GM12878 (cell line): ENCODE measurements at regions not wholly inside any gene's neighbourhood (a gene's known extent, or its start where the extent isn't known, plus 50 kb on each side); places are given as distances from the start of the nearest gene placed in this dataset.

Experiments used
- ATAC-seq: fragments of 200-7000 bp; cut with Tn5 transposase; 3 replicates; pipeline ENCODE4 v1.9.1; 2020; ENCODE audit warnings: mild to moderate bottlenecking, moderate library complexity
- BruUV-seq: library from RNA; stranded (reverse); fragments of 400-500 nt; replicated peaks from 2 replicates; lab custom pipeline; 2021; lab: Mats Ljungman, UMichigan
- CTCF ChIA-PET: fragments of 300-600 bp; sonication (Branson Sonifier 250); formaldehyde crosslinking; extraction: SDS; loops from one replicate; lab custom pipeline; 2021; ENCODE audit warnings: inconsistent platforms; lab: Yijun Ruan, JAX
- POLR2A ChIA-PET: fragments of 350-600 bp; formaldehyde crosslinking; extraction: SDS; loops from one replicate; lab custom pipeline; 2021; ENCODE audit warnings: inconsistent platforms; lab: Charles Lee
- RAD21 ChIA-PET: fragments of 300-600 bp; sonication (Branson Sonifier 250); formaldehyde crosslinking; loops from one replicate; lab custom pipeline; 2023; ENCODE audit warnings: antibody characterized with exemption; ENCODE audit not compliant: unreplicated experiment; lab: Charles Lee
- SMC1A ChIA-PET: fragments of 300-600 bp; sonication (Branson Sonifier 250); formaldehyde crosslinking; loops from one replicate; lab custom pipeline; 2023; ENCODE audit not compliant: unreplicated experiment, uncharacterized antibody; lab: Charles Lee
- DNase-seq: peaks from one replicate; pipeline ENCODE4 v3.0.0-alpha.2; 2011; ENCODE audit warnings: low read depth, low spot score
- FAIRE-seq: peaks from 3 replicates; lab custom pipeline; 2011; peaks lifted over from hg19 to GRCh38; lab: Jason Lieb, UNC
- H2AFZ ChIP-seq: 2 replicates; pipeline ENCODE4 v1.6.0; 2011; ENCODE audit warnings: low read depth, low read length, control low read depth; ENCODE audit not compliant: control insufficient read depth
- H3K27ac ChIP-seq: 2 replicates; pipeline ENCODE4 v1.5.1; 2011; ENCODE audit warnings: control low read depth; ENCODE audit not compliant: control insufficient read depth, insufficient read depth
- H3K27me3 ChIP-seq, 2 experiments: replicated peaks in 1 of 2; 2 replicates each; pipeline versions ENCODE4 v1.6.0 to v1.6.1; 2011; ENCODE audit warnings: low read length in 1 of 2; ENCODE audit not compliant: control insufficient read depth in 2 of 2, insufficient read depth in 2 of 2
- H3K36me3 ChIP-seq, 2 experiments: 2 replicates each; pipeline ENCODE4 v1.5.1; 2011; ENCODE audit warnings: low read length in 1 of 2; ENCODE audit not compliant: control insufficient read depth in 2 of 2, insufficient read depth in 2 of 2
- H3K4me1 ChIP-seq: 2 replicates; pipeline ENCODE4 v1.6.1; 2011; ENCODE audit warnings: mild to moderate bottlenecking, low read length, moderate library complexity, mixed read lengths; ENCODE audit not compliant: control insufficient read depth, insufficient read depth
- H3K4me2 ChIP-seq: 2 replicates; pipeline ENCODE4 v1.6.0; 2011; ENCODE audit warnings: control low read depth; ENCODE audit not compliant: control insufficient read depth, insufficient read depth
- H3K4me3 ChIP-seq: fragments of 200-600 bp; sonication (generic); 2 replicates; pipeline ENCODE4 v1.5.1; 2016
- H3K79me2 ChIP-seq: 2 replicates; pipeline ENCODE4 v1.6.0; 2011; ENCODE audit warnings: low read length; ENCODE audit not compliant: control insufficient read depth, insufficient read depth
- H3K9ac ChIP-seq: 2 replicates; pipeline ENCODE4 v1.8.0; 2011; ENCODE audit warnings: low read length, control low read depth, mixed read lengths; ENCODE audit not compliant: control insufficient read depth, insufficient read depth
- H3K9me3 ChIP-seq: replicated peaks from 3 replicates; pipeline ENCODE4 v1.5.1; 2011; ENCODE audit warnings: mild to moderate bottlenecking, low read length; ENCODE audit not compliant: control insufficient read depth, insufficient read depth
- H4K20me1 ChIP-seq: 2 replicates; pipeline ENCODE4 v1.6.0; 2011; ENCODE audit not compliant: control insufficient read depth, insufficient read depth
- ESRRA ChIP-seq: IDR thresholded peaks from 2 replicates; pipeline ENCODE4 v1.6.1; 2012; ENCODE audit warnings: mild to moderate bottlenecking, low read length, improper control_type of control experiment
- HDAC6 ChIP-seq: fragments of 200-600 bp; sonication (generic); IDR thresholded peaks from one replicate; pipeline ENCODE4 v1.8.0; 2017; ENCODE audit warnings: antibody characterized with exemption; ENCODE audit not compliant: unreplicated experiment
- MXI1 ChIP-seq: fragments of 150-350 bp; IDR thresholded peaks from 2 replicates; pipeline ENCODE4 v1.6.1; 2011; ENCODE audit warnings: low read depth, mild to moderate bottlenecking, inconsistent platforms, low read length, improper control_type of control experiment
- SMAD1 ChIP-seq: fragments of 450-650 bp; IDR thresholded peaks from 2 replicates; pipeline ENCODE4 v1.6.1; 2018; ENCODE audit warnings: mild to moderate bottlenecking, low read depth; ENCODE audit not compliant: partially characterized antibody
- SMAD5 ChIP-seq: IDR thresholded peaks from 2 replicates; pipeline ENCODE4 v1.6.1; 2016; ENCODE audit warnings: antibody characterized with exemption, low read depth
- ZNF24 ChIP-seq: fragments of 450-650 bp; IDR thresholded peaks from 2 replicates; pipeline ENCODE4 v1.6.1; 2017; ENCODE audit warnings: antibody characterized with exemption, mild to moderate bottlenecking
- WGBS: methylation state at CpG from one replicate; pipeline ENCODE4 v1.1.6; 2016; ENCODE audit warnings: low lambda C conversion rate; ENCODE audit not compliant: insufficient replicate concordance, insufficient coverage; ENCODE audit errors: missing lambda C conversion rate; 5-methylcytosine and 5-hydroxymethylcytosine counted together
- in situ Hi-C: fragments of 300-500 bp; cut with MboI; formaldehyde crosslinking; loops from 9 replicates; pipeline ENCODE4 v1.14.3; 2018; ENCODE audit warnings: mixed read lengths
- intact Hi-C: fragments of 100-400 bp; cut with micrococcal nuclease; formaldehyde crosslinking; loops from one replicate; pipeline ENCODE4 v1.14.2; 2022; ENCODE audit not compliant: unreplicated experiment
- TF ChIP-seq, protein P1 (sequence below): IDR thresholded peaks from 2 replicates; pipeline ENCODE4 v1.6.1; 2012; ENCODE audit warnings: low read length, inconsistent platforms

DNA sequence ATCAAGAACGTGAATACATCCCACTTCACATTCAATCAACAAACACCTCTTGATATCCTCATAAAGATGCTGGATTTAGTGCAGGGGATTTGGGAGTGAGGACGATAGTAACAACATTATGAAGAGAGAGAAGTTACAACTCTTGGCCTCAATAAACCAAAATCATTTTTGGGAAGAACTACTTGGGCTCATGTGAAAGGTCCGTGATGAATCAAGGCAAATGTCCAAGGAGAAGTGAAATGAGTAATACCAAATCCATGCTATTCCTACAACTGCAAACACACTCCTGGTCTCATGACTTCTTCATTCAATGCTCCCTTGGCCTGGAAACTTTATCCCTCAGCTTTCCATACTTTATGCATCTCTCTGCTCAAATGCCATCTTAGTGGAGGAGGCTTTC lies 162.0 kb upstream of the LMNTD1 start:
- intact Hi-C loops = loop anchor here (10.0 kb wide), 1 partner anchor 490 kb away; no protein-coding TSS in a partner anchor
- no TSS peak for BruUV-seq
- ChIA-PET CTCF (no interaction called here), SMC1A (no interaction called here), POLR2A (no interaction called here), RAD21 (no interaction called here)
- H3K36me3 ChIP-seq = no peaks in the 10 kb centered on the region
- H2AFZ ChIP-seq = no peak overlapping the region
- no peak for FAIRE-seq
- H4K20me1 ChIP-seq = no peaks in the 10 kb centered on the region
- no peak overlapping the region for H3K4me2 ChIP-seq
- DNase-seq = no peak
- H3K27me3 ChIP-seq = no peaks in the 10 kb centered on the region
- H3K4me3 ChIP-seq = no peak overlapping the region
- H3K4me1 ChIP-seq = peaks cover 24% of the 10 kb centered on the region
- no peak overlapping the region for H3K27ac ChIP-seq
- in situ Hi-C loops = no loop called here
- ATAC-seq = no peak
- H3K79me2 ChIP-seq = no peaks in the 10 kb centered on the region
- H3K9ac ChIP-seq = no peak overlapping the region
- 68% methylated on average over 3 of the region's 3 CpGs for WGBS
- peaks cover 7% of the 10 kb centered on the region for H3K9me3 ChIP-seq
- TF ChIP-seq SMAD1 (no peak), HDAC6 (no peak), ESRRA (no peak)

- intact Hi-C loops = loop anchor here (10.0 kb wide), 1 partner anchor 492 kb away; no protein-coding TSS in a partner anchor
- Histone ChIP-seq H3K9ac (no peak overlapping the region), H4K20me1 (no peaks in the 10 kb centered on the region), H2AFZ (no peak overlapping the region), H3K27ac (no peak overlapping the region), H3K9me3 (no peaks in the 10 kb centered on the region; the same call in 1 of the 3 replicates), H3K79me2 (no peaks in the 10 kb centered on the region), H3K4me2 (no peak overlapping the region), H3K36me3 (no peaks in the 10 kb centered on the region), H3K4me1 (peaks cover 19% of the 10 kb centered on the region), H3K4me3 (no peak overlapping the region), H3K27me3 (no peaks in the 10 kb centered on the region)
- TF ChIP-seq SMAD5 (no peak), ZNF24 (no peak), MXI1 (no peak)
- TF ChIP-seq, protein P1, sequence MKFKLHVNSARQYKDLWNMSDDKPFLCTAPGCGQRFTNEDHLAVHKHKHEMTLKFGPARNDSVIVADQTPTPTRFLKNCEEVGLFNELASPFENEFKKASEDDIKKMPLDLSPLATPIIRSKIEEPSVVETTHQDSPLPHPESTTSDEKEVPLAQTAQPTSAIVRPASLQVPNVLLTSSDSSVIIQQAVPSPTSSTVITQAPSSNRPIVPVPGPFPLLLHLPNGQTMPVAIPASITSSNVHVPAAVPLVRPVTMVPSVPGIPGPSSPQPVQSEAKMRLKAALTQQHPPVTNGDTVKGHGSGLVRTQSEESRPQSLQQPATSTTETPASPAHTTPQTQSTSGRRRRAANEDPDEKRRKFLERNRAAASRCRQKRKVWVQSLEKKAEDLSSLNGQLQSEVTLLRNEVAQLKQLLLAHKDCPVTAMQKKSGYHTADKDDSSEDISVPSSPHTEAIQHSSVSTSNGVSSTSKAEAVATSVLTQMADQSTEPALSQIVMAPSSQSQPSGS = no peak
- ATAC-seq (no peak), DNase-seq (no peak), FAIRE-seq (no peak)
- RAD21 ChIA-PET = no interaction called here
- no TSS peak for BruUV-seq
- SMC1A ChIA-PET = no interaction called here
- CTCF ChIA-PET = no interaction called here
- in situ Hi-C loops = no loop called here
- POLR2A ChIA-PET = no interaction called here
Measured at GRCh38 chr12:25716842-25717241, 163.8 kb upstream of the LMNTD1 start.
